ENCODE measurements at regions not wholly inside any gene's neighbourhood (a gene's known extent, or its start where the extent isn't known, plus 50 kb on each side); places are given as distances from the start of the nearest gene placed in this dataset.

DNA sequence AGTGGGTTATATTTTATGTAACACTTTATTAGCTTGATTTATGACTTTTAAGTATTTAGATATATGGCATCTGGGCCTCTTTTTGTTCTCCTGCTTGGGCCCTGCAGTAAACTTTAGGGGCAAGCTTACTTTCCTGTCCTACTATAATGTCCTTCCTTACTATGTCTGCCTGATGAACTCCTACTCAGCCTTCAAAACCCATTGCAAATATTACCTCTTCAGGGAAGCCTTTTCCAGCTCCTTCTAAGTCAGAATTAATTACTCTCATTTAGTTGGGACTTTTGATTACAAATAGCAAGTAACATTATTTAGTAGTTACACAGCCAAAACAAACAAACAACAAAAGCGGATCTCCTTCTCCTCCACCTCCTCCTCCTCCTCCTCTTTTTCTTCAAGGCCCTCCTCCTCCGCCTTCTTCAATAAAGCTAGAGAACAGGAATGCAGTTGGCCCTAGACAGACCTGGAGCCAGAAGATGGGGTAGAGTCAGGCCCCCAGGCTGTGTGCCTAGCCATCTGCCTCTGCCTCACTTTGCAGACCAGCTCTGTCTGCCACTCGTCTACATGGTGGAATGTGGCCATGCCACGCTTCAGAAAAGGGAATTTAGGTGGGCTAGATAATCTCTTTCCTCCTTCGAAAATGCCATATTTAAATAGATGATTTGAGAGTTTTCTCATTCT is 301.2 kb downstream of the SP3 start:
- TF ChIP-seq YY1 (IDR thresholded peaks at IDR 0.05; ENCODE audit: insufficient read depth, insufficient read length) (no peak), SUZ12 (IDR thresholded peaks at IDR 0.05; ENCODE audit: extremely low read depth, insufficient read depth, insufficient read length) (no peak)
